ENCODE measurements at regions not wholly inside any gene's neighbourhood (a gene's known extent, or its start where the extent isn't known, plus 50 kb on each side); places are given as distances from the start of the nearest gene placed in this dataset.

GRCh38 chr11:92656783-92657182 is 312.7 kb upstream of the MTNR1B start:
- H4K20me1 ChIP-seq (ENCODE audit: control insufficient read depth, insufficient read depth, insufficient read length), result no peaks in the 10 kb centered on the region
- H3K4ac ChIP-seq (ENCODE audit: low read depth, low read length), result no peak overlapping the region
- no peak overlapping the region for H3T11ph ChIP-seq (ENCODE audit: low read length)
- no peak overlapping the region for H3K56ac ChIP-seq (ENCODE audit: insufficient read length, low read depth, low read length)
- no peak overlapping the region for H2BK5ac ChIP-seq (ENCODE audit: insufficient read length, low read length)
- H2BK12ac ChIP-seq (ENCODE audit: insufficient read length, low read depth, low read length), result no peak overlapping the region
- H3K4me2 ChIP-seq (ENCODE audit: insufficient read depth, insufficient read length, low read length), result no peak overlapping the region
- no peaks in the 10 kb centered on the region for H3K79me2 ChIP-seq (ENCODE audit: insufficient read depth, low read length)
- H3K23ac ChIP-seq (ENCODE audit: insufficient read length, low read depth, low read length), result no peak overlapping the region
- Mint-ChIP-seq H3K4me3 (no peak overlapping the region), H3K27me3 (ENCODE audit: low read depth) (no peaks in the 10 kb centered on the region), H3K9me3 (no peaks in the 10 kb centered on the region), H3K4me1 (no peaks in the 10 kb centered on the region), H3K27ac (no peak overlapping the region), H3K36me3 (ENCODE audit: insufficient read depth in 1 of 3, low read depth in 3 of 3) (no peaks in the 10 kb centered on the region)
- no peak overlapping the region for H4K5ac ChIP-seq (ENCODE audit: insufficient read length, low read depth, low read length)
- no peak overlapping the region for H2AK5ac ChIP-seq (ENCODE audit: insufficient read length, low read length)
- no peaks in the 10 kb centered on the region for H3K9me3 ChIP-seq (ENCODE audit: control insufficient read depth, low read depth, low read length)
- no peak overlapping the region for H3K27ac ChIP-seq (ENCODE audit: insufficient read length, low read depth, low read length)
- no peak overlapping the region for H3K9ac ChIP-seq (ENCODE audit: extremely low read depth, insufficient read length, low read length)
- WGBS (ENCODE audit: extremely low coverage, insufficient read length, low lambda C conversion rate), result no CpG with 5 or more reads among the region's 2 CpGs
- no peaks in the 10 kb centered on the region for H3K23me2 ChIP-seq (ENCODE audit: insufficient read length, low read depth, low read length, poor library complexity, severe bottlenecking)
- H3K18ac ChIP-seq (ENCODE audit: insufficient read length, low read depth, low read length), result no peak overlapping the region
- no peaks in the 10 kb centered on the region for H3K27me3 ChIP-seq (ENCODE audit: insufficient read depth, low read length)
- H2BK15ac ChIP-seq (ENCODE audit: low read depth, low read length), result no peak overlapping the region
- no peak overlapping the region for H2BK20ac ChIP-seq (ENCODE audit: low read depth, low read length, poor library complexity, severe bottlenecking)
- H2AFZ ChIP-seq (ENCODE audit: low read length), result no peak overlapping the region
- no peak overlapping the region for H3K14ac ChIP-seq (ENCODE audit: insufficient read depth, low read length)
- no peaks in the 10 kb centered on the region for H3K79me1 ChIP-seq (ENCODE audit: insufficient read depth, low read depth, low read length, poor library complexity, severe bottlenecking)
- H4K8ac ChIP-seq (replicated peaks; ENCODE audit: insufficient read length, low read depth, low read length), result no peak overlapping the region
- H3K4me1 ChIP-seq (ENCODE audit: insufficient read depth, low read length), result no peaks in the 10 kb centered on the region
- DNase-seq, result no peak
- H2BK120ac ChIP-seq (ENCODE audit: low read depth, low read length, poor library complexity, severe bottlenecking), result no peak overlapping the region
- no peak overlapping the region for H4K91ac ChIP-seq (ENCODE audit: insufficient read length, low read depth, low read length)
- TF ChIP-seq CTCF (conservative IDR thresholded peaks at IDR 0.05), result no peak
